ENCODE measurements at regions not wholly inside any gene's neighbourhood (a gene's known extent, or its start where the extent isn't known, plus 50 kb on each side); places are given as distances from the start of the nearest gene placed in this dataset.

DNA sequence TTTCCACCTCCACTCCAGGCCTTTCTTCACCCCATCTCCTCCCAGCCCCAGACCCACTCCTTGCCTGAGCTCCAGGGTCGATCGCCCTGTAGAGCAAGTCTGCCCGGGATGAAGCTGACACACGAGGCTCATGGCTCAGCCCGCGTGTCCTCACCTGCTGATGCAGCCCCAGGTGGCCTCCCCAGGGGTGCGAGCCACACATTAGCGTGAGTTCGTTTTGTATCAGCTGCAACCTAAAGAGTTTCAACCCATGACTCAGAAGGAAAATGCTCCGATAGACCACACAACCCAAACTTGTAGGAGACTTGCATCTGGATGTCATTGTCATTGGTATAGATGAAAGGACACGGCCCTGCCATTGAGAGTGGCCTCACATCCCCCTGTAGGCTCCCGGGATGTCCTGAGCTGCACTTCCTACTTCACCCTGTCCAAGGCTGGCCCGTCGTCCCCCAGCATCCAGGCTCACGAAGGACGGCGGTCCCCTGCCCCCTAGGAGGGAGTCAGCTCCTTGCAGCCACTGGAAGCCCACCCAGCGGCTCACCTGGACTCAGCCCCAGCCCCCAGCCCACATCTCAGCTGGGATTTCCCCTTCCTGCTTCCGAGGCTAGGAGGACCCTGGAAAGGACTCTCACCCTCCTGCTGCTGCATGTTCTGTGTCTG is 97.7 kb downstream of the HTR5A start:
- no peaks in the 10 kb centered on the region for H3K9me3 ChIP-seq
- TF ChIP-seq EP300 (IDR thresholded peaks at IDR 0.05): no peak
- TF ChIP-seq POLR2A (IDR thresholded peaks at IDR 0.05): no peak
- TF ChIP-seq, protein P1, sequence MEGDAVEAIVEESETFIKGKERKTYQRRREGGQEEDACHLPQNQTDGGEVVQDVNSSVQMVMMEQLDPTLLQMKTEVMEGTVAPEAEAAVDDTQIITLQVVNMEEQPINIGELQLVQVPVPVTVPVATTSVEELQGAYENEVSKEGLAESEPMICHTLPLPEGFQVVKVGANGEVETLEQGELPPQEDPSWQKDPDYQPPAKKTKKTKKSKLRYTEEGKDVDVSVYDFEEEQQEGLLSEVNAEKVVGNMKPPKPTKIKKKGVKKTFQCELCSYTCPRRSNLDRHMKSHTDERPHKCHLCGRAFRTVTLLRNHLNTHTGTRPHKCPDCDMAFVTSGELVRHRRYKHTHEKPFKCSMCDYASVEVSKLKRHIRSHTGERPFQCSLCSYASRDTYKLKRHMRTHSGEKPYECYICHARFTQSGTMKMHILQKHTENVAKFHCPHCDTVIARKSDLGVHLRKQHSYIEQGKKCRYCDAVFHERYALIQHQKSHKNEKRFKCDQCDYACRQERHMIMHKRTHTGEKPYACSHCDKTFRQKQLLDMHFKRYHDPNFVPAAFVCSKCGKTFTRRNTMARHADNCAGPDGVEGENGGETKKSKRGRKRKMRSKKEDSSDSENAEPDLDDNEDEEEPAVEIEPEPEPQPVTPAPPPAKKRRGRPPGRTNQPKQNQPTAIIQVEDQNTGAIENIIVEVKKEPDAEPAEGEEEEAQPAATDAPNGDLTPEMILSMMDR (IDR thresholded peaks at IDR 0.05): no peak
- no peak overlapping the region for H3K4me3 ChIP-seq
- WGBS, 2 donors: 82 to 83% methylated on average over 19 of the region's 19 CpGs
- H3K27me3 ChIP-seq: no peaks in the 10 kb centered on the region
- no peaks in the 10 kb centered on the region for H3K36me3 ChIP-seq
- H3K27ac ChIP-seq: no peak overlapping the region
- no peaks in the 10 kb centered on the region for H3K4me1 ChIP-seq
- DNase-seq (ENCODE audit: low spot score in 2 of 2): no peak

DNA sequence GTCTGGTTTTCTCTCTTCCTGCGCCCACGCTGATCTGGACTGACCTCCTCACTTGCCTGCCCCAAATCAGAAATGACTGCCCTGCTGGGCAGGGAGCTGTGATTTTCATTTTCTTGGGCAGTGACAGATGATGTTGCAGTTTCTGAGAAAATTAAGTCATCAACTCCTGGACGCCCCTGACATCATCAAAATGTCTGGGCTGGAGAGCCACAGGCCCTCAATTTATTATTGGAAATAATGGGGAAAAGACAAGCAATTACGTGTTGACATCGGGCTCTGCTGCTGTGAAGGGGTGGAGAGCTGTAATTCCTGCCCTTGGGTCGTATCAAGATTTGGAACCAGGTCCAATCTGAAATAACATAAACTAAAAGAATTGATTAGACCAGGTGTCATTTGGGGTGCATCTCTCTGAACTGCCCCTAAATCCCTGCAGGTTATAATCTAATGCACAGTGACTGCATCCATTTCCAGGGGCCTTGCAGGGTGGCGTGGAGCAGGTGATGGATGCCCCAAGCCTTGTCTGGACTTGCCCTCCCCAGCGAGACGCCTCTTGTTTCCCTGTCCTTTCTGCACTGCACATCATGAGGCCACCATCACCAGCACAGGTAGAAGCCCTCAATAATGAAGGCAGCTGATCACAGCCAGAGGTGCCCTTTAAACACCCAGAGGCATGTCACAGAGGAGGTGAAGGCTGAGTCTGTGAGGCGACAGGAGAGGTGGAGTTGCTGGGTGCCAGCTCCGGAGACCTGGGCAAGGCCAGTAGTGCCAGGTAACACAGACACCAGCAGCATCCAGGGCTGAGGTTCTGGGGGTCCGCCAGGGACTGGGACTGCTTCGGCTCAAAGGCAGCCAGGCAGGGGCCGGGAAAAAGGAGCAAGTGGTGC is 98.7 kb downstream of the HTR5A start:
- H3K27ac ChIP-seq: no peak overlapping the region
- H3K36me3 ChIP-seq: no peaks in the 10 kb centered on the region
- WGBS, 2 donors: 80 to 87% methylated on average over 14 of the region's 14 CpGs
- DNase-seq (ENCODE audit: low spot score in 2 of 2): no peak
- no peaks in the 10 kb centered on the region for H3K4me1 ChIP-seq
- no peaks in the 10 kb centered on the region for H3K27me3 ChIP-seq
- TF ChIP-seq, protein P1 (IDR thresholded peaks at IDR 0.05): no peak
- TF ChIP-seq EP300 (IDR thresholded peaks at IDR 0.05) (no peak), POLR2A (IDR thresholded peaks at IDR 0.05) (no peak)
- H3K9me3 ChIP-seq: no peaks in the 10 kb centered on the region
- no peak overlapping the region for H3K4me3 ChIP-seq

DNA sequence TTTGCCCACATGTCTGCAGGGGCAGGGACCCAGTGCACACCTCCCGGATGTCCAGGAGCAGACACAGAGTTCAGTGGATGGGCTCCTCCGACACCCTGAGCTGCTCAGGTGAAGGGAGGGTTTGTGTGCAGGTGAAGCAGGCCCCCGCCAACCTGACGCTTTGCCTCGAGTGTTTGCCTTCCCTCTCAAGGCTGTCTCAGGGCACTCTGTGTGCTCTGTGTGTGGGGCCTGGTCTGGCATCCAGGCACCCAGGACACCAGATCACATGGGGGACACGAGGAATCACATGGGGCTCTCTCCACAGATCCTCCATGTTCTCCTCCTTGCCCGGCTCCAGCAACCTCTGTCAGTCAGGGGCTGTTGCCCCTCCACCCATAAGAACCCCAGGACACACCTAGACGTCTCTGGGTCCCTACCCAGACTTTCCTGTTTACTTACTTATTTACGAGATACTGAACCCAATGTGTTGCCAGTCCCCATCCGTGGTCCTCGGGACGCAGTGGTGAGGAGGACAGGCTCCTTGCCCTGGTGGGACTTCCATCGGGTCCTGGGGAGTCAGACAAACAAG is 99.5 kb downstream of the HTR5A start:
- DNase-seq (ENCODE audit: low spot score in 2 of 2): no peak
- Histone ChIP-seq H3K36me3 (no peaks in the 10 kb centered on the region), H3K4me1 (no peaks in the 10 kb centered on the region), H3K27ac (no peak overlapping the region), H3K27me3 (no peaks in the 10 kb centered on the region), H3K4me3 (no peak overlapping the region), H3K9me3 (no peaks in the 10 kb centered on the region)
- WGBS, 2 donors: 78 to 81% methylated on average over 9 to 13 of the region's 13 CpGs
- TF ChIP-seq POLR2A (IDR thresholded peaks at IDR 0.05) (no peak), EP300 (IDR thresholded peaks at IDR 0.05) (no peak)
- TF ChIP-seq, protein P1 (IDR thresholded peaks at IDR 0.05): no peak

DNA sequence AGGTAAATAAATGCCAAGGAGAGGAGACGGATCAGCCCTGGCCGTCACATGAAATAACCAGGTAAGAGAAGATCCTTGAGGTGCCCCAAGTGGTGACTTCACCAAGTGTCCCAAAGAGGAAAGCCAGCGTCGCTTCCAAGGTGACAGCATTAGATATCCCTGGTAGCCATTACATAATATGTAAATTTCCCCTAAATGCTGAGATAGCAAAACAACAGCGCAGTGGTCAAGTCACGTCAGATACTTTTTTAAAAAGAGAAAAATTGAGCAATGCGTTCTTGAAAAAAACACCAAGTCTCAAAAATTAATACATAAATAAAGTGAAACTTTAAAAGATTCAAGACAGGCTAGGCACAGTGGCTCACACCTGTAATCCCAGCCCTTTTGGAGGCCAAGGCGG is 100.2 kb downstream of the HTR5A start:
- no peak for DNase-seq (ENCODE audit: low spot score in 2 of 2)
- Histone ChIP-seq H3K27ac (no peak overlapping the region), H3K9me3 (no peaks in the 10 kb centered on the region), H3K4me1 (no peaks in the 10 kb centered on the region), H3K36me3 (no peaks in the 10 kb centered on the region), H3K4me3 (no peak overlapping the region), H3K27me3 (no peaks in the 10 kb centered on the region)
- 86 to 90% methylated on average over 8 of the region's 8 CpGs for WGBS, 2 donors
- TF ChIP-seq, protein P1 (IDR thresholded peaks at IDR 0.05): no peak
- no peak for TF ChIP-seq POLR2A (IDR thresholded peaks at IDR 0.05)
- no peak for TF ChIP-seq EP300 (IDR thresholded peaks at IDR 0.05)

DNA sequence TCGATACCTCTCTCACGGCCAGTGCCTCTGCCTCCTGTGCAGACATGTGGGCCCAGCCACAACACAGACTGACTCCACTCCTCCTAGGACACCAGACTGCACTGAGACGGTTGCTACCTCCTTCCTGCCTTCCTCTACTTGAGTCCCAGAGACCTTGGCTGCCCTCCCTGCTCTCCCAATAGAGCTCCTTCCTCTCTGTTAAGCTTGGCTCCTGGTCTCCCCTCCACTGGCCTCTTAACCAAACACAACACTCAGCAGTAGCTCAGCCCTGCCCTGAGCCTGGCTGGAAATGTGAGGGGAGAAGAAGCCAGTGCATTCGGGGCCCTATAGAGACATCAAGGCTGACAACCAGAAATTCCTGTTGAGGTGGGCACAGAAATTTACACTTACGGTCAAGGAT is 102.0 kb downstream of the HTR5A start:
- H3K36me3 ChIP-seq: no peaks in the 10 kb centered on the region
- no peak for DNase-seq (ENCODE audit: low spot score in 2 of 2)
- H3K4me1 ChIP-seq: no peaks in the 10 kb centered on the region
- no peak overlapping the region for H3K4me3 ChIP-seq
- no peaks in the 10 kb centered on the region for H3K27me3 ChIP-seq
- TF ChIP-seq POLR2A (IDR thresholded peaks at IDR 0.05) (no peak), EP300 (IDR thresholded peaks at IDR 0.05) (no peak)
- TF ChIP-seq, protein P1 (IDR thresholded peaks at IDR 0.05): no peak
- WGBS, 2 donors: 73 to 76% methylated on average over 5 of the region's 5 CpGs
- H3K27ac ChIP-seq: no peak overlapping the region
- no peaks in the 10 kb centered on the region for H3K9me3 ChIP-seq
